Right lung (tissue), 2 donors: ENCODE measurements at regions not wholly inside any gene's neighbourhood (a gene's known extent, or its start where the extent isn't known, plus 50 kb on each side); places are given as distances from the start of the nearest gene placed in this dataset.
A peak's percentile ranks its signal among the peaks of the same experiment; 100 is the strongest.
"Not testable (repeated sequence)": the region's sequence is repeated elsewhere in the genome, so short reads cannot be mapped to it uniquely, and the experiment has no call there.

Source experiments
- DNase-seq, 2 donors: peaks; one replicate each; pipeline ENCODE4 v3.0.0-alpha.2; 2013

DNA sequence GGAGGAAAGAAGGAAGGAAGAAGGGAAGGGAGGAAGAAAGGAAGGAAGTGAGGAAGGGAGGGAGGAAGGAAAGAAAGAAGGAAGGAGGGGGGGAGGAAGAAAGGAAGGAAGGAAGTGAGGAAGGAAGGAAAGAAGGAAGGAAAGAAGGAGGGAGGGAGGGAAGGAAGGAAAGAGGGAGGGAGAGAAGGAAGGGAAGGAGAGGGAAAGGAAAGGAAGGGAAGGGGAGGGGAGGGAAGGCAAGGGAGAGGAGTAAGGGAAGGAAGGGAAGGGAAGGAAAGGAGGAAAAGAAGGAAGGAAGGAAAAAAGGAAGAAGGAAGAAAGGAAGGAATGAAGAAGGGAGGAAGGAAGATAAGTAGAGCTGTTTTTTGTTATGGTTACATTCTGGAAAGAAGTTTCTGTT is 141.2 kb downstream of the LRRC3B start:
- no peak for DNase-seq

GRCh38 chr3:26766031-26766430 is 143.5 kb downstream of the LRRC3B start:
- no peak for DNase-seq

GRCh38 chr3:26768068-26768651 is 145.6 kb downstream of the LRRC3B start:
- DNase-seq, result no peak

DNA sequence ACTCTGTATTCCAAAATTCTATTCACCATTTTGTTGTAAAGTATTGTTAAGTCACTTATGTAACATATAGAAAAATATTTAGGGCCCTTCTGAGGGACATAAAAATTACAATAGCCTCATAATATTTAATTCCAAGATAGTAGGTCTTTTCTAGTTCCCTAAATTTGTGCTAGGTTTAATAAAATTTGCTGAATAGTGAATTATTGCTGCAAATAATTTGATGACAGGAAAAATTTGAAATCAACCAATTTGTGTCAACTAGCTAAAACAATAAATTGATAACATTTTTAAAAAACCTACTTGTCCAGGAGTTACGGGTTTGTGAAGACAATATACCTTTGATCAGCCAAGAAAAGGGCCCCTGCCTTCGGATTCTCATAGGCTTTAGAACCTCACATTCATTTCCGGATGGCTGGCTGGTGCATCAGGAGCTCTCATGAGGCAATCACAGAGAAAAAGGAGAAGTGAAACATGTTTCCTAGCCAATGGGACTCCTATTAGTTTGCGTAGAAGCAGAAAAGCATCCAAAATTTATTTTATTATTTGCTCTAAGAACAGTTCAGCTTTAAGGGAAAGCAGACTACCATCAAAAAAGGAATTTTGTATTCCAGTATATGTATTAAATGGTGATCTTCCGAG is 177.2 kb downstream of the LRRC3B start:
- DNase-seq, result no peak

DNA sequence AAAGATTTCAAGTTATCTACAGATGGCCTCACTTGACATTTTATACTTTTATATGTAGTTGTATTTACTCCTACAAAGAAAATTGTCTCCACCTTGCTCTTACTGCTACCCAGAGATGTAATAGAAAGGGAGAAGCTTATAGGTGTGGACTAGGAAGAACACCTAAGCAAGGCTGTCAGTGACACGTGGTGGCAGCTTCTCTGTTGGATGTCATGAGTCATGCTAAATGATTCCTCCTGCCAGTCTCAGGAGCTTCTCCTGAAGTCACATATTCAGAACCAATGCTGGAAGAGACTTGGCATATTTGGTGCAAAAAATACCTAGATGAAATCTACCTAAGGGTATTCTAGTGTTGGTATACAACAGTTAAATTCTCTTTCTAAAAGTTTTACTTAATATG is 184.7 kb downstream of the LRRC3B start:
- DNase-seq, result no peak

- no peak for DNase-seq
These were observed 202.9 kb downstream of the LRRC3B start for GRCh38 chr3:26825454-26825853.

DNA sequence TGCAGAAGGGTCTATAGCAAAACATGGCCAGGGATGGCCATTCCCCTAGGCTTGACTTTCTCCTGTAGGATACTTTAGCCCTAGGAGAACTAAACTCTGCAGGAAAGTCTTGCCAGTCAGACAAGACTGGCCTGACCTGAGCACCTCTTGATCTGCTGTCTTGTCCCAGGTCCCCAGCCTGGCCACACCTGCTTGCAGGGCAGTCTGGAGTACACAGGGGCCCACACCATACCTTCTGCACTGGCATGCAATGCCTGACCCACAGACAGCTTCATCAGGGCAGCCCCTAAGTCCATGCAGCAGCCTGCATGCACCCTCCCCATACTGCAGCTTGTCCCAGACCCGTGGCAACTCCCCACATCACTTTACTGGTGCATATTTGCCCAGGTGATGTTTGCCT is 204.6 kb downstream of the LRRC3B start:
- no peak for DNase-seq

GRCh38 chr3:26838026-26838425 is 215.5 kb downstream of the LRRC3B start:
- DNase-seq, result no peak

DNA sequence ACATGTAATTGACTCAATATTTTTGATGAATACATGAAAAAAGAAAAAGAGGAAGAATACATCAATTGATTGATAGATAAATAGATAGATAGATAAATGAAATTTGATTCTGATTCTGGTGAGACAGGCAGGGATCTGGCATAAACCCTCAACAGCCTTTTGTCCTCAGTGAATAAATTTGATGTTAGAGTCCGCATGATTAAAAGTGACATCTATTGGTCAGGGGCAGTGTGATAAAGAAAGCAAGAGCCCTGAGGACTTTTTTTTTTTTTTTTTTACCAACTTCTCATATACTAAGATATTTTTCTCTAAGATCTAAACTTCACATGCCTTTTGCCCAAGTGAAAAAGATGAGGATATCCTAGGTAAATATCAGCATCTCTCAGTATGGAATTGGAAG is 216.4 kb downstream of the LRRC3B start:
- DNase-seq, result no peak

- DNase-seq, result no peak
These were observed 217.8 kb downstream of the LRRC3B start for GRCh38 chr3:26840272-26840870.

- DNase-seq, result no peak
These were observed 222.6 kb downstream of the LRRC3B start for GRCh38 chr3:26845194-26845593.

GRCh38 chr3:26847680-26848079 is 225.1 kb downstream of the LRRC3B start:
- DNase-seq, result no peak

DNA sequence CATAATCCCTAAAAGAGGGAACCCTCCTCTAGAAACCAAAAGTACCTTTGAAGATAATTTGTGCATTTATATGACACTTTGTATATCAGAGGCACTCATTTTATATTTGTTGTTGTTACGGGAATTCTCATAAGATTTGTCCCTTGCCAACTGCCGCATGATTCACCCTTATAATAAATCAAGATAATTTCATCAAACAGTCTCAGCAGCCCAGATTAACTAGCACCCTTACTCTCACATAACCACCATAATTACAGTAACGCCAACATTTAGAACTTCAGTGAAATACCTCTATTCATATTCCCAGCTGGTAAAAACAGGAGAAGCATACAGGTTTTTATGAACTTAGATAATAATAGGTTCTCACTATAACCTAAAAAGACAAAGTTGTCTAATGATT is 271.9 kb downstream of the LRRC3B start:
- DNase-seq, result no peak

- no peak for DNase-seq
These were observed 292.6 kb downstream of the LRRC3B start for GRCh38 chr3:26915208-26915607.

- no peak for DNase-seq
These were observed 298.3 kb downstream of the LRRC3B start for GRCh38 chr3:26920646-26921478.

- no peak for DNase-seq
These were observed 309.3 kb downstream of the LRRC3B start for GRCh38 chr3:26931896-26932295.

DNA sequence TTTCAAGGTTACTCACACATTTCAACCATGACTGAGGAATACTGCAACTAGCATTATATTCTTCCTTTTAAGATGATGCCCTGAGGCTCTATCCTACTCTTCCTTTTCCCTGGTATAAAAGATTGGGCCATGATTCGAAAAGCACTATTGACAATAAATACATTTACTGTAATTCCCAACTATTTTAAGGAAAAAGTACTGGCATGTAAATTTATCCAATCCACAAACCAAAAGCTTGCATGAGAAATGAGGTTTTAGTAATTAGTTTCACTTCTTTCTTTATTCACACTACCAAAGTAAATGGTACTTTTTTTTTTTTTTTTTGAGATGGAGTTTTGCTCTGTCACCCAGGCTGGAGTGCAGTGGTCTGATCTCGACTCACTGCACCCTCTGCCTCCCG is 310.2 kb downstream of the LRRC3B start:
- DNase-seq, result no peak

GRCh38 chr3:26945480-26945879 is 322.9 kb downstream of the LRRC3B start:
- DNase-seq, result not testable (repeated sequence)

DNA sequence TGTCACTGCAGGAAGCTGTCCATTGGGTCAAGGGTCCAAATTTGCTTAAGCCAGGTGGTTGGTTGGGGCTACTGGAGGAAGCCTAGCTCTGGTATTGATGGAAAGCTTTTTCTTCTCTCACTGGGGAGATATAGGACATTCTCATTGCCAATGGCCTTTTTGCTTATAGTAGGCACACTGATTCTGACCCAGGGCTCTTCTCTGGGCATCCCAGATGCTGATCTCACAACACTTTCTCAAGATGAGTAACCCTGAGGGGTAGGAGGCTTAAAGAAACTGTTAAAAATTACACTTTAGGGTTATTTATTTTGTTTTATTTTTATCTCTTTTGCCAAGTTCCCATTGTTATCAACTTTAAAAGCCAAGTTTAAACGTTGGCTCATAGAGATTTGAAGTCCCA is 337.8 kb downstream of the LRRC3B start:
- no peak for DNase-seq

GRCh38 chr3:26962492-26963360 is 340.2 kb downstream of the LRRC3B start:
- peak; percentile 7 to 9 for DNase-seq

DNA sequence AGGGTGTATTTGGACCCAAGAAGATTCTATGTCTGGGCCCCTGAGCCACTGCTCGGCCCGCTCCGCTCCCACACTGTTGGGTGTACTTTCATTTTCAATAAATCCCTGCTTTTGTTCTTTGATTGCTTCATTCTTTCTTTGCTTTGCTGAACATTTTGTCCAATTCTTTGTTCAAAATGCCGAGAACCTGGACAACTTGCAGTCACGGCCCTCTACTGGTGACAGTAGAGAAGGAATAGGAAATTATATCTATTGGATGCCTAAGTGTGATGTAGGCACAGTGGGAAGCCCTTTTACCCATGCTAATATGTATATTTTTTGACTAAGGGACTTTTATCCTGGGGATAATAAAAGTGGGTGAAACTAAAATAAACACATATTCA is 340.8 kb downstream of the LRRC3B start:
- DNase-seq, result no peak

- no peak for DNase-seq
These were observed 341.7 kb downstream of the LRRC3B start for GRCh38 chr3:26964313-26964712.
